GM19397 (cell line): ENCODE measurements at regions not wholly inside any gene's neighbourhood (a gene's known extent, or its start where the extent isn't known, plus 50 kb on each side); places are given as distances from the start of the nearest gene placed in this dataset.

Experiments used
- ATAC-seq: cut with Tn5 transposase; IDR thresholded peaks from one replicate; pipeline ENCODE4 v1.9.1; 2021; ENCODE audit warnings: mild to moderate bottlenecking, moderate library complexity; ENCODE audit not compliant: unreplicated experiment

DNA sequence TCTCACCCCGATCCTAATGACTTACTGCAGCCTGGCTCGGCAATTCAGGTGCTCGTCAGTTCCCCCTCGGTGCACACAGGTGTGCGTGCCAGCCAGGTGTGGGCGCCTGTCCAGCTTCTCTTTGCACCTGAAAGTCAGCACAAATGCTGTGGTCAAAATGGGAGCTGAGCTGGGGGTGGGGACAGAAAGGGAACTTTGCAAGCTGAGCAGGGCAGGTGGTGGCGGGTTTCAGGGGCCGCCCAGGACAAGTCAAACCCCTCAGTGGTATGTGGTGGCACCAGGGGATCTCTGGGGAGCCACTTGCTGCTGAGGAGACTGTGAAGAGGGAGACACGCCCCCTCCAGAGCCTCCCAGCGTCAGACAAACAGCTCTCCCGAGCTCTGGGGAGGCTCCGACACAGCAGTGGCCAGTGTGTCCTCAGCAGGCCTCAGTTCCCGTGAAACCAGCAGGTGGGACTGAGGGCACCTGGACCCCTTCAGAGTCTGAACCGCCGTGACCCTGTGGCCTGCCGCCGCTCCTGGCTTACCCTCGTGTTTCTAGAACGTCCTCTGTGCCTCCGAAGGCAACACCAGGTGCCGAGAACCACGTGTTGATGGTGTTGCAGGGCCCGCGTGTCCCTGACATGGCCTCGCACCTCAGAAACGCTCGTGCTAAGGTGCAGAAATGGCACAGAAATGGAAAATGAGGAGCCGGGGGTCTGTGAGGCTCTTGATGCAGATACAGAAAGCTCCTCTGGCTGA, 233.5 kb upstream of the TNRC6C start:
- no peak for ATAC-seq

DNA sequence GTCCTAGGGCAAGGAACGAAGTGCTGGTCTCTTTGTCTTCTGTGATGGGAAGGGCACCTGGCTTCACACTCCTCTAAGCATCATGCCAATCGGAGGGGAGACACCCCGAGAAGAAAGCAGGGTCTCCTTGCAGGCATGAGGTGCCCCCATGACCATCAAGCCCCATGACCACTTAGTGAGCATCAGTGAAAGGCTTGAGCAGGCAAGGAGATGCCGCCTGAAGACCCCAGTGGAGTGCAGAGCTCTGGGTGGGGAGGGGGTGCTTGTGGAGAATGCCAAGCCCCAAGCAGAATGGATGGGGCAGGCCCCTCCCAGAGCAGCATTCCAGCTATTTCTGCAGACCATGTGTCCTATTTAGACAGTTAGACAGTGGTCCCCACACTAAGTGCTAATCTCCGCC, 232.7 kb upstream of the TNRC6C start:
- no peak for ATAC-seq

DNA sequence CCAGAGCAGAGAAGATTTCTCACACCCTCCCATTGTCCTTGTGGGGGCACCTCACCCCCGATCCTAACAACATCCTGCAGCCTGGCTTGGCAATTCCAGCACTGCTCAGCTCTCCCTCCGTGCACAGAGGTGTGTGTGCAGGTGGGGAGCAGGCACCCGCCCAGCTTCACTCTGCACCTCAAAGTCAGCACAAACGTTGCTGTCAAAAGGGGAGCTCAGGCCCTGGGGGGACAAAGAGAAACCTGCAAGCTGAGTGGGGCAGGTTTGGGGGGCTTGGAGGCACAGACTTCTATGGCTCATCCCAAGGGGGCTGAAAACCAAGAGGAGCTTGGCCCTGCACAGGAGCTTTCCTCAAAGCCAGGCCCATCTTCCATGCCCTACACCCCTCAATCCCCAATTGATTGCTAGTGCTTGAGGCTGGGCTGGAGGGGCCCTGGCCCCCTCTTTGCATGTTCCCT, 231.9 kb upstream of the TNRC6C start:
- no peak for ATAC-seq

DNA sequence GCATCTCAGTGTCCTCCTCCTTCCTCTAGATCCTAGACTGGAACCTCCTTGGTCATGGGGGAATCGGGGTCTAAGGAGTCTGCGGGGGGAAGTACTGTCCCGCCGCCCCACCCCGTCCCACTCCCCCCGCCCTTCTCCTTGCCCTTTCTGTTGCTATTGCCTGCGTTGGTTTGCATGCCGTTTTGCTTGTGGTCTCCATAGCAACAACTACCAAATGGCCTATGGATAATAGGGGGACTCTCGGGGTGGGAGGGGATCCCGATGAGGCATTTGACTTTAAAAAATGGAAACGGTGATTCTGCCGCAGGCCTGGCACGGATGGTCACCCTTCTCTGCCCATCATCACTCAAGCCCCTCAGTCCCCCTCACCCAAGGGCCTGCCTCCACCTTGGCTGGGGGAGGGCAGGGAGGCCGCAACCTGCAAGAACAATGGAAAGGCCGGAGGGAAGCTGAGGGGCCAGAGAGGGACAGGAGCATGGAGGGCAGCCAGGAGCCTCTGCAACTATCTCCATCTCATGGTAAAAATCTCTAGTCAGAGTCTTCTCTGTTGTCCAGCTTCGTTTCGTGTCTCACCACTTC, 231.4 kb upstream of the TNRC6C start:
- no peak for ATAC-seq

DNA sequence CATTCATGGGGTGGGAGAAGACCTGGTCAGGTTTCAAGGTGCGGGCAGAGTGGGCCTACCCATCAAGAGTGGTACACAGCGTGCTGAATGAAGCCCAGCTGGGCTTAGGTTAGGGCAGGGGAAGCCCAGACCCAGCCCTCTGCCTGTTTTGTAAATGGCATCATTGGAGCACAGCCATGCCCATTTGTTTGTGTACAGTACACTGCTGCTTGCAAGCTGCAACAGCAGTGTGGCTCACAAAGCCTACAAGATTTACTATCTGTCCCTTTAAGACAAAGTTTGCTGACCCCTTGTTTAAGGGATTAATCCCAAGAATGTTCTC, 230.1 kb upstream of the TNRC6C start:
- ATAC-seq: no peak

DNA sequence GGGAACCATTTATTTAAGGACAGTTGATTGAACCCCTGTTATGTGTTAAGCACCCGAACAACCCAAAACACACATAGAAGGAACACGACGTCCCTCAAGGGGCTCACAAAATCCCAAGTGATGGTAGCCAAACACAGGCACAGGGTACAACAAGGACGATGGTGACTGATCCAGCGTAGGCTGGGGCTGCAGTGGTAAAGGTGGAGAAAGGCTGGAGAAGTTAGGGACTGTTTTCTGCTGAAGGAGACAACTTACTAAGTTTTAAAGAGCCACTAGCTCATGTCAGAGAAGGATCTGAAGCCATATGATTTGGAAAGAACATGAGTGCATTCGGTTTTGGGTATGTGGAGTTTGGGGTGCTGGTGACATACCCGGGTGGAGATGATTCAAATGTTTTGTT, 229.6 kb upstream of the TNRC6C start:
- ATAC-seq: no peak

DNA sequence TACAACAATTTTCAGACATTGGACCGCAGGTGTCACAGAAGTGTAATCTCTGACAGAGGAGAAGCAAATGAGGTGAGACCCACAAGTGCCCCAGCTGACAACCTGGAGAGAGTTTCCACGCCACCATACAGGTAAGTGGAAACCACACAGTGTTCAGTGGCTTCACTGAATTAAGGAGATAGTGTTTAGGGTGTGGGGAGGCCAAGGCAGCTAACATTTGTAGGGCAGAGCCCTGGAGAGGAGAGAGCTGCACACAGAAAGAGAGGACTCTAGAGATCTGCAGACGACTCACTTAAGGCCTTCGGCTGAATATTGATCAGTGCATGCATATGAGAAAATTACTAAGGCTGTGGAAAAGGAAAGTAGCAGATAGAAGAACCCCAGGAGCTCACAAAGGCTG, 228.9 kb upstream of the TNRC6C start:
- no peak for ATAC-seq

DNA sequence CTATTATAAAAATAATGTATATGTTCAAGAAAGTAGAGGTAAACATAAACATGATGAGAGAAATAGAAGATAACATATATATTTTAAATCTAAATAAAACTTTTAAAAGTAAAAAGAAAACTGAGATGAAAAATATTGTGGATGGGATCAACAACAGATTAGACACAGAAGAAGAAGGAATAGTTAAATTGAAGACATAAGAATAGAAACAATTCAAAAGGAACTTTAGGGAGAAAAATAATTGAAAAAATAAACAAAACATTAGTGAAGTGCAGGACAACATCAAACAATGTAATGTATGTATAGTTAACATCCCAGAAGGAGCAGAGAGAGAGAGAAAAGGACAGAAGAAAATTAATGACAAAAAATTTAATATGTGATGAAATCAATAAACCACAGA, 228.1 kb upstream of the TNRC6C start:
- ATAC-seq: no peak

DNA sequence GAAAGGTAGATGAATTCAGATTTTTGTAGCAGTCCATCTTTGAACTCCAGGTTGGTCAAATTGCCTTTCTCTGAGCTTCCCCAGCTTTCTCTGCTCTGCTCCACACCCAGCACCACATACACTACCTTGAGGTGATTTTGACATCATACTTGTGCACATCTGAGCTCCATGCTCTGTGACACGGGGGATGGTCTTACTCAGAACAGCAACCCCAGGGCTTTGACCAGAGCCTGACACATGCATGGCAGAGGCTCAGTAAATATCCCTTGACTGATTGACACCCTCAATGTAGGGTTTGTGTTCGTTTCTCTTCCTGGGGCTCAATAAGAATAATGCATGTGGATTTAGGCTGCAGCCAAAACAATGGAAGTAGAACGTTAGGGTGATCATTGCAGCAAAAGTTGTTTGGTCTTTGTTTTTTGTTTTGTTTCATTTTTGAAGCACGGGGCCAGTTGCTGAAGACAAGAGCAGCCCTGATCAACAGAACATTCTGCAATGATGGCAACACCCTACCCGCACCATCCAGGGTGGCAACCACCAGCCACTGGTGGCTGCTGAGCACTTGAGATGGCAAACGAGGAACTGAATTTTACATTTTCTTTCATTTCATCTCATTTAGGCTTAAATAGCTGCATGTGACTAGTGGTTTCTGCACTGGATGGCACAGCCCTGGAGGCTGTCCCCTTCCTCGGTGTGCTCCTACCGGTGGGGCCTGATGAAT, 224.8 kb upstream of the TNRC6C start:
- no peak for ATAC-seq

DNA sequence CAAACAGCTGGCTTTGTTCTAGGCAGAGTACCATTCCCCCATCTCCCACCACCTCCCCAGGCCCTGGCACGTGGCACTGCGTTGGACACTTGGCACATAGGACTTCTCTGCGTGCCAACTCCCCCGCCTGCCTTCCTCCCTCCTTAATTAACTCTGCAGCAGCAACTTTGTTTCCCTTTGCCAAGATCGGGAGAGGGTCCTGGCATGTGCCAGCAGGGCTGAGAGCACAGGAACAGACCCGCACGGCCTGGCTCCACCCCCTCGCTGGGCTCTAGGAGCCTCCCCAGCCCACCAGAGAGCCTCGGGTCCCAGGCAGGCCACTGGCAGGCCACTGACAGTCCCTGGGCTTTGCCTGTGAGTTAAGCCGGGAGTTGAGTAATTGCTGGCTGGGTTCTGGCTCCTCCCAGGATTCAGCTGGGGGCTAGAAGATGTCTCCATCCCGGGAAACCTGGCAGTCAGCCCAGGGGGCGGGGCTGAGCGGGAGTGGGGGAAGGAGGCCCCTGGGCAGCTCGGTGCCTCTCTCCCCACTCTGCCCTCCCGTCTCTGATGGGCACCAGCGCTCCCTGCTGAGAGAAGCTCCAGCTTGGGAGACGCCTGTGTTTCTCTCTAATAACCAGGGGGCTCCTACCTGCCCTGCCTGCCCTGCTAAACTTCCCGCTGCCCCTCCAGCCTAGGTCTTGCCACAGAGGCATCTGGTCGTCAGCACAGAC, 224.0 kb upstream of the TNRC6C start:
- no peak for ATAC-seq

DNA sequence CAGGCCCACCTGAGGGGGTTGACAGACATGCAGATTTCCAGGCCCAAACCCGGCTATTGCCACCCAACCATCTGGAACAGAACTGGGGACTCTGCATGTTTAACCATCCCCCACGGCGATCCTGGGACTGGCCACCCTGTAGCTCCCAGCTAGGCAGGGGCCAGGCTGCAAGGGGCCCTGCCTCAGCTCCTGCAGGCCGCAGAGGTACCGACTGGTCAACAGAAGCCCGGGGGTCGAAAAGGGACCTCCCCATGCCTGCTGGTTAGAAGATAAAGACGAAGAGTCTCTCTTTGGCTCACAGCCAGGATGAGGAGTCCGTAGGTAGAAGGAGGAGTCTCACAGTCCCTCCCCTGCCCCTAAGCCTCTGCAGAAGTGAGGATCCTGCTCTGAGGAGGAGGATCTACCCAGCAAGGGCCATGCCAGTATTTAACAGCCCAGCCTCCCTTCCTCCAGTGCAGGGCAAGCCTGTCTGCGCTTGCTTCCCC, 223.4 kb upstream of the TNRC6C start:
- no peak for ATAC-seq

DNA sequence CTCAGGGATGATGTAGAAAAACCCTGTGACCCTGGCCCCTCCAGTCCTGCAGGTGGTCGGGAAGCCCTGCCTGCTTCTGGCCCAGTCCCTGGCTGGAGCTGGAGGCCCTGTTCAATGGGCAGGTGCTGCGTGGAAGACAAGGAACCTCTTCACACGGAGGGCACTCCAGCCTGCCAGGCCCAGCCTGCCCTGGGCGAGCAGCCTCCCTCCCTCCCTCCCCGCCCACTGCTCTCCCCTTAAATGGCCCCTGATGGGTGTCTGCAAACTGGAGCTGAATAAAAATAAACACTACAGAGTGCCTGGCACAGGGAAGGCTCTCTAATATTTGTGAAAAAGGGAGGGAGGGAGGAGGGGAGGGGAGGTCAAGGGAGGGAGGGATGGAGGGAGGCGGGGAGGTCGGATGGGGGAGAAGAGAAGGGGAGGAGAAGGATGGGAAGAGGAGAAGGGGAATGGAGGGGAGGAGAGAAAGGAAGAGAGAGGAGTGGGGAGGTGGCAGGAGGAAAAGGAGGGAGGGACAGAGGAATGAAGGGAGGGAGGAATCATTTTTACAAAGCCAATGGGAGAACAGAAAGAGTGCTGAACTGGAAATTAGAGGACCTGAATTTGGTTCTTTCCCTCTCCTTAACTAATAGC, 222.8 kb upstream of the TNRC6C start:
- ATAC-seq: no peak

DNA sequence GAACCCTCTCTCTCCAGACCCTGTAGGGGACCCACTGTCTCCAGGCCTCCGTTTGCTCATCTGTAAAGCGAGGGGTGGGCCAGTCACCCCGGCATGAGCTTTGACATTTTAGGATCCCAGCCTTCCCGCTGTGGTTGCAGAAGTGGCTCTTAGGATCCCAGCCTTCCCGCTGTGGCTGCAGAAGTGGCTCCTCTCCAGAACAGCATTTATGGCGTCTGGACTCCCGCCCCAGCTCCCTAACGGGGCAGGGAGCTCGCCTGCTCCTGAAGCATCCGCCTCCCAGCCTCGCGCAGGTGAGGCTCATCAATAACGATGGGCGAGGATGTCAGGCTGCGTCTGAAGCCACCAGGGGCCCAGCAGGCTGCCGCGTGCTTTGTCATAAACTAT, 222.3 kb upstream of the TNRC6C start:
- no peak for ATAC-seq

DNA sequence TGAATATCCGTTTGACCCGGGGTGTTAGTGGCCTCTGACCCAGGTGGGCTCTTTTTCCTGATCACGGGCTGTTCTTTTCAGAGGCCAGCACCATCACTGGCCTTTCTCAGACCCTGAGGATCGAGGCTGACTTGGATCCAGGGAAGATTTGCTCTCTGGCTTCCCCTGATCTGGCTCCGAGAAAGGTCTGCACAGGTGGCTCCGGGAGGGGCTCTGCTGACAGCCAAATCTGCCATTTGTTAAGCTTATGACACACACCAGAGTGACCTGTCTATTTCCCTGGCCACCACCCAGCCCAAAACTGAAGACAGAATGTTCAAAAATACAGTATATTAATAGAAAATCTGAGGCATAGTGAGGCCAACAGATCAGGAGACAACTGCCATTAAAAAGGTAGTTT, 221.8 kb upstream of the TNRC6C start:
- ATAC-seq: no peak

DNA sequence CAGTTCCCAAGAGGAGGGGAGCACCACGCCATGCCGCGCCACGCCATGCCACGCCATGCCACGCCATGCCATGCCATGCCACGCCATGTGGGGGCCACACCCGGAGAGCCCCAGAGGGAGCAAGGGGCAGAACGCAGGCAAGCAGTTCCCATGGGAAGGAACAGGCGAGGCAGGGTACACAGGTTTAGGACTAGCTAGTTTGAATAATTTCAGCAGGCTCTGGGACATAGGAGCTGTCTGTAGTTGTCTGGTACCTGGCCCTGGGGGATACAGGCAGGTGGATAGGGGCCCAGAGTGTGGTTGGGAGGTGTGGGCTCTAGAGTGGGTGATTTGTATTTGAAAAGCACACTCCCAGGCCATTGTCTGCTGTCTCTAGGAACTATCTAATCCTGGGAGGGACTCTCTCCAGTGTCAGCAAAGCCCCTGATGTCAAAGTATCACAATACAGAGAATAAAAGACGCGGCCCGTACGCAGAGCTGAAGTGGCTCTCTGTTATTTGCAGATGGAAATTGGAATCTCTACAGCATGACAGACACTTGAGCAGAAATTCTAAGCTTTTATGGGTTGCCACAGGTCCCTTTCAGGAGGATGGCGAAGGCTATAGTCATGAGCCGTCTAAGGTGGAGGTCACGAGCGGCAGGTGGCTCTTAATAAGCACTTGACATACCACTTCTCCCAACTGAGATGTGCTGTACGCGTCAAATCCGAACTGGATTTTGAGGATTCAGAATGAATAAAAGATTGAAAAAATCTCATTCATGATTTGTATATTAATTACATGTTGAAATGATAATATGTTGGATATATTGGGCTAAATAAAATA, 220.8 kb upstream of the TNRC6C start:
- no peak for ATAC-seq

DNA sequence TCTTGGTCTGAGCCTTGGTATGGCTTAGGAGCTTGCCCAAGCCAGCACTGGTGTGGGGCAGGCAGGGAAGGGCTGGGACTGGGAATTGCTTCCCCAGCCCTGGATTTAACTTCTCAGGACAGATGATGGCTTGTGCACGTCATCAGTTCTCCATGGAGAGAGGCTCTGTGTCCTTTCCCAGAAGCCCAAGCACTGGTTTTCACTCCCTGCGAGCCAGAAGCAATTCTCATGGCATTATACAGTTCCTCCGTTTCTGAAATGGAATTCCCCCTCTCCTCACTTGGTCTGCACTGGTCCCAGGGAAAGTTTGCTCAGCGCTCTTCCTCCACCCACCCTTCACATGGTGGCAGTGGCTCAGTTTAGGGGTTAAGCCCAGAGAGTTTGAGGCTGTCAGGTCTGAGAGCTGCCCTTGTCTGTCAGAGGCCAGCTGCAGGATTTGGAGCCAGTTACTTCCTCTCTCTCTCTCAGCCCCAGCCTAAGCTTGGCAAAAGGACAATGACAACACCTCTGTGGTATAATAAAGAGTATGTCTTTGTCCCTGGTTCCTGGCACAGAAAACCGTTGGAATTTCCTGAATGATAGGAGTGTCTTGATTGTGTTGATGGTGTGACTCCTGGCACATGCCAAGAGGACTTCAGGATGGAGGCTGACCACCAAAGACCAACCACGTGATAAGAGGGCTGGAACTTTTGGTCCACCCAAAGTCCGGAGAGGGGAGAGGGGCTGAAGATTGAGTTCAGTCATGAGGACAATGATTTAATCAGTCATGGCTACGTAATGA, 219.6 kb upstream of the TNRC6C start:
- ATAC-seq: no peak

DNA sequence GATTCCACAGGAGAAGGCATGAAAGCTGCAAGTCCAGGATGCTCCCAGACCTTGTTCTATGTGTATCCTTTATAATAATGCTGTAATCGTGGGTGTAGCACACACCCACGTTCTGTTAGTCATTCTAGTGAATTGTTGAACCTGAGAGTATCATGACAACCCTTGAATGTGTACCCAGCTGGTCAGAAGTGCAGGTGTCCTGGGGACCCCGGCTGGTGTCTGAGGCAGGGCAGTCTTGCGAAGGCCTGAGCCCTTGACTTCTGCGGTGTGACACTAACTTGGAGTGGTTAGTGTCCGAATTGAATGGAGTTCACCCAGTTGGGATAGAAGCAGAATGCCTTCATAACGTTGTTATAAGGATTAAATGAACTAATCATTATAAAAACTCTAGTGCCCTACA, 218.0 kb upstream of the TNRC6C start:
- ATAC-seq: no peak

DNA sequence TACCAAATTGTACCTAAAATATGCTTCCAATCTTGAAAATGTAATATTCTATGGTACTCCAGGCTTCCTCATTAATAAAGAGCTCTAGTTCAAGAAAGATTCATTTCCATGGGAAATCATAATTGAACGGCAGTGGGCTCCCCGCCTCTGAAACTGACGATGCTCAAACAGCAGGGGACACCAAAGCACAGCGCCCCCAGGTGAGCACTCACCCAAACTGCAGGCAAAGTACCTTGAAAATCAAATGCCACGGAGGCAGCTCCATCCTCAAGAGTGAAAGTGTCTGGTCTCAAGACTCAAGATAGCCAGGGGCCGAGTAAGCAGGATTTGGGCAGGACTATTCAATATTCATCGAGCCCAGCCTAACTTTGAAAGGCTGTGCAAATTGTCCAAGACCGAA, 217.4 kb upstream of the TNRC6C start:
- no peak for ATAC-seq

DNA sequence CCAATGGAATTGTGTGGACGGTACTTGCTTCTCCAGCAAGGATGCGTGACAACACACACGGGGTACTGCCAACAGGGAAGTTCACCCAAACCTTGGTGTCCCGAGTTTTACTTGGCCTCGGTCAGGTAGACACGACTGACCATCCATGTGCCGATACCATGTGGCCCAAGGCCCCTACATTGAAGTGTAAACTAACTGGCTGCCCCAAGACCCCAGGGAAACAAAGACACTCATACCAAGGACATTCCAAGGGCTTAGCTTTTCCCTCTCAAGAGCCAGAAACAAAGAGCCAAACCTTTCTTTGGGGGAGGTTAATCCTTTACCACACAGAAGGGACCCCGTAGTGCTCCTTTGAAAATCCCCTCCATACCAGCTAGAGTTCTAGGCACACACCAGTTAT, 215.9 kb upstream of the TNRC6C start:
- no peak for ATAC-seq
